ENCODE measurements at regions not wholly inside any gene's neighbourhood (a gene's known extent, or its start where the extent isn't known, plus 50 kb on each side); places are given as distances from the start of the nearest gene placed in this dataset.
"Not testable (repeated sequence)": the region's sequence is repeated elsewhere in the genome, so short reads cannot be mapped to it uniquely, and the experiment has no call there.

DNA sequence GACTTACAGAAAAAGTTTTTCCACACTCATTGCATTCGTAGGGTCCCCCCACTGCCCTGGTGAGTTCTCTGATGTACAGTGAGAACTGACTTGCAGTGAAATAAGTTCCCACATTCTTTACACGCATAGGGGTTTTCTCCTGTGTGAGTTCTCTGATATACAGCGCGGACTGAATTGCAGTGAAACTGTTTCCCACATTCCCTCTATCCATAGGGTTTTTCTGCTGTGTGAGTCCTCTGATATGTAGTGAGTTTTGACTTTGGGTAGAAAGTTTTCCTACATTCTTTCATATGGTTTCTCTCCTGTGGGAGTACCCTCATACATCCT lies 147.0 kb downstream of the GLRX3 start:
- Mint-ChIP-seq H3K27ac (no peak overlapping the region), H3K9me3 (peaks cover 39 to 97% (median 75%) of the 10 kb centered on the region in 7 donors), H3K27me3 (peaks cover 0 to 9% (median 0%) of the 10 kb centered on the region in 3 donors), H3K36me3 (peaks cover 9 to 50% of the 10 kb centered on the region in 2 donors), H3K4me3 (no peak overlapping the region), H3K4me1 (no peaks in the 10 kb centered on the region)
- DNase-seq (no peak), ATAC-seq (ENCODE audit: low read depth in 2 of 2) (no peak)

DNA sequence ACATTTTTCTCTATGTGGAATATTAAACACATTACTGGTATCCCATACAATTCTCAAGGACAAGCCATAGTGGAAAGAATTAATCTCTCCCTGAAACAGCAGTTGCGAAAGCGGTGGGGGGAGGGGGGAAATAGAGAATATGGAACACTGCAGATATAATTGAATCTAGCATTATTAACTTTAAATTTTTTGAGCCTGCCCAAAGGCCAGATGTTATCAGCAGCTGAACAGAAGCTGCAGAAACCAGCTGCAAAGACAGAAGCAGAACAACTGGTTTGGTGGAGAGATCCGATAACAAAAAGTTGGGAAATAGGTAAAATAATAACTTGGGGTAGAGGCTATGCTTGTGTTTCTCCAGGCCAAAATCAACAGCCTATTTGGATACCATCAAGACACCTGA lies 159.6 kb downstream of the GLRX3 start:
- peaks cover 6 to 87% (median 51%) of the 10 kb centered on the region in 7 donors for H3K9me3 Mint-ChIP-seq
- not testable (repeated sequence) for H3K36me3 Mint-ChIP-seq; ATAC-seq (ENCODE audit: low read depth in 2 of 2); DNase-seq; H3K4me1 Mint-ChIP-seq; H3K27ac Mint-ChIP-seq; H3K4me3 Mint-ChIP-seq
- H3K27me3 Mint-ChIP-seq: peaks cover 0 to 20% (median 0%) of the 10 kb centered on the region in 3 donors

DNA sequence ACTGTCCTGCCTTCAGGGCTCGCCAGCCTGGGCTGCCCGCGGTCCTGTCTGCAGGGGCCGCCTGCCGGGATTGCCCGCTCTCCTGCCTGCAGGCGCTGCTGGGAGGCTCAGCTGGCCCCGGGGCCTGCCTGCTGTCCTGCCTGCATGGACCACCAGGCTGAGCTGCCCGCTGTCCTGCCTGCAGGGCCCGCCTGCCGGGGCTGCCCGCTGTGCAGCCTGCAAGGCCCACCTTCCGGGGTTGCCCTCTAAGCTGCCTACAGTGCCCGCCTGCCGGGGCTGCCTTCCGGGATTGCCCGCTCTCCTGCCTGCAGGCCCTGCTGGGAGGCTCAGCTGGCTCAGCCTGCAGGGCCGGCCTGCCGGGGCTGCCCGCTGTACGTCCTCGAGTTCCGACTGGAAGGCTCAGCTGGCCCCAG lies 164.4 kb downstream of the GLRX3 start:
- Mint-ChIP-seq H3K9me3 (peaks cover 6 to 82% (median 47%) of the 10 kb centered on the region in 7 donors), H3K36me3 (peaks cover 14 to 20% of the 10 kb centered on the region in 2 donors), H3K27me3 (no peaks in the 10 kb centered on the region), H3K4me1 (peaks cover 4 to 10% (median 5%) of the 10 kb centered on the region in 3 donors), H3K27ac (peak overlapping the region in 1 of 6 donors; percentile 69), H3K4me3 (peak overlapping the region in 6 of 8 donors; percentile 68 to 83 (median 75))
- peak; percentile 24 to 61 for ATAC-seq (ENCODE audit: low read depth in 2 of 2)
- DNase-seq: peak; percentile 2

DNA sequence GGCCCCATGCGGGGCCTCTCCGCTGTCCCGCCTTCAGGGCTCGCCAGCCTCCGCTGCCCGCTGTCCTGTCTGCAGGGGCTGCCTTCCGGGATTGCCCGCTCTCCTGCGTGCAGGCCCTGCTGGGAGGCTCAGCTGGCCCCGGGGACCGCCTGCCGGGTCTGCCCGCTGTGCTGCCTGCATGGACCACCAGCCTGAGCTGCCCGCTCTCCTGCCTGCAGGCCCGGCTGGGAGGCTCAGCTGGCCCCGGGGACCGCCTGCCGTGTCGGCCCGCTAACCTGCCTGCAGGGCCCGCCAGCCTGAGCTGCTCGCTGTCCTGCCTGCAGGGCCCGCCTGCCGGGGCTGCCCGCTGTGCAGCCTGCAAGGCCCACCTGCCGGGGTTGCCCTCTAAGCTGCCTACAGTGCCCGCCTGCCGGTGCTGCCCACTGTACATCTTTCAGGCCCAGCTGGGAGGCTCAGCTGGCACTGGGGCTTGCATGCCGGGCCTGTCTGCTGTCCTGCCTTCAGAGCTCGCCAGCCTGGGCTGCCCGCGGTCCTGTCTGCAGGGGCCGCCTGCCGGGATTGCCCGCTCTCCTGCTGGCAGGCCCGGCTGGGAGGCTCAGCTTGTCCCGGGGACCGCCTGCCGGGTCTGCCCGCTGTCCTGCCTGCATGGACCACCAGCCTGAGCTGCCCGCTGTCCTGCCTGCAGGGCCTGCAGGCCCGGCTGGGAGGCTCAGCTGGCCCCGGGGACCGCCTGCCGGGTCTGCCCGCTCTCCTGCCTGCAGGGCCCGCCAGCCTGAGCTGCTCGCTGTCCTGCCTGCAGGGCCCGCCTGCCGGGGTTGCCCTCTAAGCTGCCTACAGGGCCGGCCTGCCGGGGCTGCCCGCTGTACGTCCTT lies 165.1 kb downstream of the GLRX3 start:
- peaks cover 4 to 10% (median 5%) of the 10 kb centered on the region in 3 donors for H3K4me1 Mint-ChIP-seq
- peak overlapping the region in 3 of 6 donors; percentile 4 to 88 (median 70) for H3K27ac Mint-ChIP-seq
- H3K9me3 Mint-ChIP-seq: peaks cover 6 to 82% (median 40%) of the 10 kb centered on the region in 7 donors
- DNase-seq (peak; percentile 15), ATAC-seq (ENCODE audit: low read depth in 2 of 2) (peak; percentile 63 to 73)
- peaks cover 0 to under 1% (median 0%) of the 10 kb centered on the region in 3 donors for H3K27me3 Mint-ChIP-seq
- peaks cover 14 to 23% of the 10 kb centered on the region in 2 donors for H3K36me3 Mint-ChIP-seq
- peak overlapping the region; percentile 69 to 83 (median 75) for H3K4me3 Mint-ChIP-seq

DNA sequence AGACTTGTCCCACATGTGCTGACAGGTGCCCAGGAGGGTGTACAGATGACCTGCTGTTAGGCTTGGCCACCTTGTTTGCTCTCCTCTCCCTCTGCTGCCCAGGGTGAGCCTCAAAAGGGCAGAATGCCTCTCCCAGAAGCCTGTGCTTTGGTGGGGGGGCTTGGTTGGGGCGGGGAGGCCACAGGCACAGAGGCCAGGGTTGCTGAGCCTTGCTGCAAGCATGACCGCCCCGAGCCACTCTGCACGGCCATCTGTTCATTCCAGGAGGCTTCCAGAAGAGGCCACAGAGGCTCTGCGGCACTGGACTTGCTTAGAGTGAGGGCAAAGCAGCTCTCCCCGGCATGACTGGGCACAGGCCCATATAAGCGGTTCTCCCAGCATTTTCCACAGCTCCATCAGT lies 190.8 kb downstream of the GLRX3 start:
- Mint-ChIP-seq H3K27me3 (peaks cover 0 to 8% (median 5%) of the 10 kb centered on the region in 3 donors), H3K4me1 (no peaks in the 10 kb centered on the region), H3K36me3 (no peaks in the 10 kb centered on the region), H3K27ac (no peak overlapping the region), H3K9me3 (peaks cover 2 to 18% (median 5%) of the 10 kb centered on the region in 7 donors), H3K4me3 (no peak overlapping the region)
- ATAC-seq (ENCODE audit: low read depth in 2 of 2): no peak
- no peak for DNase-seq

DNA sequence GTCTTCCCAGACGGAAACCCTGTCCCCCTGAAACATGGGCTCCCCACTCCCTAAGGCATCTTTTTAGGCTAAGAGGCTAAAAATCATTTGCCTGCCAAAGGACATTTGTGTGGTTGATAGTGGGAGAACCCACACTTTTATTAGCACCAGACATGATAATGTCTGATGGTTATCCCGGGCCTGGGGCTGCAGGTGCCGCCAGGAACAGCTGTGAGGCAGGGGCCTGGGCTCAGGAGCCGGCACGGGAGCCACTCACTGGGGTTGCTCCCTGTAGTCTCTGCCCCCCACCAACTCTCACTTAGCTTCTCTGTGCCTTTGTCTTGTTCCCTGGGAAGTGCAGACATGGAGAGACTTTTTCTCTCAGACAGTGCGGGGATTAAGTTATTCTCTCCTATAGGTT lies 193.6 kb downstream of the GLRX3 start:
- H3K4me3 Mint-ChIP-seq: no peak overlapping the region
- H3K27ac Mint-ChIP-seq: no peak overlapping the region
- no peaks in the 10 kb centered on the region for H3K4me1 Mint-ChIP-seq
- peaks cover 0 to 14% (median 9%) of the 10 kb centered on the region in 3 donors for H3K27me3 Mint-ChIP-seq
- no peaks in the 10 kb centered on the region for H3K36me3 Mint-ChIP-seq
- no peak for DNase-seq
- H3K9me3 Mint-ChIP-seq: peaks cover 0 to 15% (median 2%) of the 10 kb centered on the region in 7 donors
- ATAC-seq (ENCODE audit: low read depth in 2 of 2): no peak

DNA sequence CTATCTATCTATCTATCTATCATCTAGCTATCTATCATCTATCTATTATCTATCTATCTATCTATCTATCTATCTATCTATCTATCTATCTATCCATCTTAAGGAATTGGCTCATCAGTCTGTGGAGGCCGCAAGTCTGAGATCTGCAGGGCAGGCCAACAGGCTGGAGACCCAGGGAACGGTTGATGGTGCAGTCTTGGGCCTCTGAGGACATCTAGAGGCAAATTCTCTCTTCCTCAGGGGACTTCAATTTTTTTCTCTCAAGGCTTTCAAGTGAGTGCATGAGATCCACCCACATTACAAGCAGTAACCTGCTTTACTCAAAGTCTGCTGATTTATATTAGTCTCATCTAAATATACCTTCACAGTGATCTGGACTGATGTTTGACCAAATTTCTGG lies 197.0 kb downstream of the GLRX3 start:
- ATAC-seq (ENCODE audit: low read depth in 2 of 2) (no peak), DNase-seq (no peak)
- Mint-ChIP-seq H3K9me3 (peaks cover 0 to 8% (median 1%) of the 10 kb centered on the region in 7 donors), H3K4me3 (no peak overlapping the region), H3K27ac (no peak overlapping the region), H3K4me1 (no peaks in the 10 kb centered on the region), H3K36me3 (no peaks in the 10 kb centered on the region), H3K27me3 (peaks cover 3 to 15% (median 6%) of the 10 kb centered on the region in 3 donors)

DNA sequence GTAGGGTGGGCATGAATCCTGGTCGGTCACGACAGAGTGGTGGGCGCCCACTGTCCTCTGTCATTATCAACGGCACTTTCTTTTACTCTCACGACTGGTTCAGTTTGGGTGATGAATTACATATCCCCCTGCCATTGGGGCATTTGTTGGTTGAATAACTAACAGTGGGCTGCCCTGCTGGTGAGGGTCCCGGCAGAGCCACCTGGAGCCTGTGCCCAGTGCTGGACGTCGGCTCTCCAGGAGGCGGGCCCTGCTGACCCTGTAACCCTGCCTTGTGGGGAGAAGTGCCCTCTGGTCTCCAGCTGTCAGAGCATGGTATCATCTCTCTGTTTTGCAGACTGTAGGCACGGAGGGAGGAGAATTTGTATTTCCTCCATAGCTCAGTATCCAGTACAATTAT lies 199.1 kb downstream of the GLRX3 start:
- no peak overlapping the region for H3K27ac Mint-ChIP-seq
- H3K9me3 Mint-ChIP-seq: peaks cover 0 to 5% (median 0%) of the 10 kb centered on the region in 7 donors
- DNase-seq: no peak
- H3K36me3 Mint-ChIP-seq: no peaks in the 10 kb centered on the region
- no peak for ATAC-seq (ENCODE audit: low read depth in 2 of 2)
- peaks cover 6 to 10% (median 9%) of the 10 kb centered on the region in 3 donors for H3K27me3 Mint-ChIP-seq
- H3K4me3 Mint-ChIP-seq: no peak overlapping the region
- H3K4me1 Mint-ChIP-seq: no peaks in the 10 kb centered on the region

DNA sequence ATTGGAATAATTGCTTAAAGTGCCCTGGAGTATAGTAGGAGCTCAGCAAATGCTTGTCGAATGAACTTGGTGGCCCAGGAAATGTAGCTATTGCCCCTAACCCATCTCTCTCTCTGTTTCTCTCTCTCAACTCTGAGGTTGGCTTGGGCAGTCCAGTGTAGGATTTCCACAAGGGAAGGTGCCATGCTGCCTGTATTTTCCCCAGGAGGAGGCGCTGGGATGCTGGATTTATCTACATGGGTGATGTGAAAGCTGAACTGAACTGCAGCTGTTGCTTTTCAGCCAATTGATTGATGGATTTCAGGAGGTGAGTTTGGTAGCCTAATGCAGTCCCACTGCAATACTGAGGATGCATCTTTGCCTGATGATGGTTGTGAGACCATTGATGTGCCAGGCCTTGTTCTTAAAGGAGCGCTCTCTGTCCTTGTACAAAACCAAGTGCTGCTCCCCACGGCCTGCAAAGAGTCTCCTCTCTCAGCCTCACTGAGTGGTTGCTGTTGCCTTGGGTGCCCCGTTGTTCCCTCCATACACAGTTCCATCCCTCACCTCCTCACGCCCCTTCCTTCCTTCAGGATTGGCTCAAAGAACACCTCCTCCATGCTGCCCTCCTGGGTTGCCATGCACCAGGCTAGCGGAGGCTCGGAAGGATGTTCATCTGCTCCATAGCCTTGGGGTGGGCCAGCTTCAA lies 200.6 kb downstream of the GLRX3 start:
- no peaks in the 10 kb centered on the region for H3K36me3 Mint-ChIP-seq
- peak overlapping the region in 1 of 6 donors; percentile 42 for H3K27ac Mint-ChIP-seq
- no peak overlapping the region for H3K4me3 Mint-ChIP-seq
- H3K9me3 Mint-ChIP-seq: peaks cover 0 to 5% (median 0%) of the 10 kb centered on the region in 7 donors
- DNase-seq: no peak
- H3K4me1 Mint-ChIP-seq: no peaks in the 10 kb centered on the region
- peaks cover 6 to 18% (median 9%) of the 10 kb centered on the region in 3 donors for H3K27me3 Mint-ChIP-seq
- ATAC-seq (ENCODE audit: low read depth in 2 of 2): no peak

DNA sequence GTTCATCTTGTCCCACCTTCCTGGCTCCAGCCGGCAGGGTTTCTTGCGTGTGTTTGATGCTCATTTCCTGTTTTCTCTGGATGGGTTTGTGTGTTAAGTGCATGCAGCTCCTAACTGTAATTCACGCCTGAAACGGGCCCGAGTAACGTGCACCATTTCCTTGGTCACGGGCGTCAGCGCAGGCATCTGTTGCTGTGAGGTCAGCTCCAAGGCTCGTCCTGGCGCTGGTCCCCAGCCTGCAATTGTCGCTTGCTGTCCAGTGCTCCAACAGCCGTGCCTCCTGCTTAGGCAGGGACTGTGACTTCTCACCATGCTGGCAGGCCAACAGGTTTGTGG lies 201.1 kb downstream of the GLRX3 start:
- no peaks in the 10 kb centered on the region for H3K36me3 Mint-ChIP-seq
- no peak overlapping the region for H3K4me3 Mint-ChIP-seq
- H3K27me3 Mint-ChIP-seq: peaks cover 6 to 20% (median 9%) of the 10 kb centered on the region in 3 donors
- no peak overlapping the region for H3K27ac Mint-ChIP-seq
- H3K4me1 Mint-ChIP-seq: no peaks in the 10 kb centered on the region
- no peak for DNase-seq
- ATAC-seq (ENCODE audit: low read depth in 2 of 2): no peak
- H3K9me3 Mint-ChIP-seq: peaks cover 0 to 5% (median 0%) of the 10 kb centered on the region in 7 donors

DNA sequence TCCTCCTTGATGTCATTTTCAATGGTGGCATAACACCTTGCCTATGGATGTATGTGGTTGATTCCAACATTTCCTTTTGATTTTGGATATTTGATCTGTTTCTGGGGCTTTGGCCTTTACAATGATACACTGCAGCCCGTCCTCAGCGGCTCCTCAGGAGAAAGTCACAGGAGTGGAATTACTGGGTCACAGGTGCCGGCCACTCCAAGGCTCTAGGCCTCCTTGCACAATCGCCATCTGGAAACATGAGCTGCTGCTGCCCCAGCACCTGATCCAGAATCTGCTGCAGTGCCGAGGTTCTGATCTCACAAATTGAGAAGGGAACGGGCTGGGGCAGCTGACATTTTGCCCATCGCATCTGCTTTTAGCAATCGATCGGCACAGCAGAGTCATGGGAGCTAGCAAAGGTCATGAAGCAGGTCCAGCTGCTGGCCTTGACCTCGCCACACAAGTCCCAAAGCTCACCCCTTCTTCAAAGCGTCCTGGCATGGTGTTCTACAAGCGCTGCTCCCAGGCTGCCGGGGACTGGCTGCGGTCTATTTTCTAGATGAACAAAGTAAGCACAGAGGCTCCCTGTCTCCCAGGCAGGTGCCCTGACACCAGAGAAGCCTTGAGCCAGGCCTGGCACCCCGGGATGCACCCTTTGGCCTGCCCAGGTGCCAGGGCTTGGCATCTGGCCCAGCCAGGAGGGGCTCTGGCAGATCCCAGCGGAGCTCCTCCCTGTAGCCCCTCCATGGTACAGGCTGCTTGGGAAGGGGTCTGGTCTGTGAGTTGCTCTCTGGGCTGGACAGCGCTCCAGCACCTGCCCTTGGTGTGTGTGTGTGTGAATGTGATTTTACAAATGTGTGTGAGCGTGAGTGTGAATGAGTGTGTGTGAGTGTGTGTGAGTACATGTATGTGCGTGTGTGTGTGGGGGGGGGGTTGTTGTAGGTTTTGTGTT lies 201.8 kb downstream of the GLRX3 start:
- ATAC-seq (ENCODE audit: low read depth in 2 of 2) (no peak), DNase-seq (no peak)
- Mint-ChIP-seq H3K36me3 (no peaks in the 10 kb centered on the region), H3K4me3 (no peak overlapping the region), H3K27me3 (peaks cover 6 to 17% (median 9%) of the 10 kb centered on the region in 3 donors), H3K9me3 (peaks cover 0 to 5% (median 0%) of the 10 kb centered on the region in 7 donors), H3K4me1 (no peaks in the 10 kb centered on the region), H3K27ac (no peak overlapping the region)

DNA sequence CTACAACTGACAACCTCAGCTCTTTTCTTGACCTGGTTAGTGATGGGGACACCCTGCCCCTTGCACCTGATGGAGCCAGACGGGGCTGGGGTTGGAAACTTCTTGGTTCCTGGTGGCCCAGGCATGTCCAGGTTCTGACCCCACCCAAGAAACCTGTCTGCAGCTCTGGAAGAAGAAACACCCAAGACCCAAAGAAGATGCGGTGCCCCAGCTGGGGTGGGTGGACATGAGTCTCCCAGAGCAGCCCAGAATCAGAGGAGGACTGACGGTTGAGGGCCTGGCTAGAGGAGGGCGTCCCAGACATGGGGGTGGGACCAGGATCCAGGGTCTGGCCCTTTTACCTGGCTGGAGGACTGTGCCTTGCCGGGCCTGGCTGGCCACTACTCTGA lies 202.4 kb downstream of the GLRX3 start:
- Mint-ChIP-seq H3K36me3 (no peaks in the 10 kb centered on the region), H3K27me3 (peaks cover 6 to 17% (median 9%) of the 10 kb centered on the region in 3 donors), H3K9me3 (peaks cover 0 to 5% (median 0%) of the 10 kb centered on the region in 7 donors), H3K27ac (no peak overlapping the region), H3K4me1 (no peaks in the 10 kb centered on the region), H3K4me3 (no peak overlapping the region)
- DNase-seq: no peak
- no peak for ATAC-seq (ENCODE audit: low read depth in 2 of 2)

DNA sequence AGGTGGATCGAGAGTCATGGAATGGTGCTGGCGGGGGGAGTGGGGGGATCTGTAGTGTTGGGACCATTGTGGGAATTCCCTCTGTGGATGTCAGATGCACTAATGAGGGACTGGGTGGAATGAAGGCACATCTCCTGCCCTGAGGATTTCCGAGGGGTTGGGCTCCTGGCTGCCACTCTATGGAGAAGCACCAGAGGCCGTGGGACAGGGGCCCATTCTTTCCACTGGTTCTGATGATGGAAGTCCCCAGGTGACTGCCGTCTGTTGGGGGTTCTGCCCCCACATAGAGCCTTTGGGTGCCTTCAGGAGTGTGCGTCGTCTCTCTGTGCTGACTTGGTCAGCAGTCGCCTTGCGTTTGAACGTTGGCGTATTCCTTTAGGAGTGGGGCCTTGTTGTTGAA lies 202.9 kb downstream of the GLRX3 start:
- Mint-ChIP-seq H3K27ac (no peak overlapping the region), H3K36me3 (no peaks in the 10 kb centered on the region), H3K4me3 (no peak overlapping the region), H3K9me3 (peaks cover 0 to 5% (median 0%) of the 10 kb centered on the region in 7 donors), H3K4me1 (no peaks in the 10 kb centered on the region), H3K27me3 (peaks cover 3 to 17% (median 9%) of the 10 kb centered on the region in 3 donors)
- ATAC-seq (ENCODE audit: low read depth in 2 of 2): no peak
- DNase-seq: no peak
